IPS-20b (cell line): ENCODE measurements at regions not wholly inside any gene's neighbourhood (a gene's known extent, or its start where the extent isn't known, plus 50 kb on each side); places are given as distances from the start of the nearest gene placed in this dataset.

Experiments
- H3K27ac ChIP-seq: one replicate; pipeline ENCODE4 v1.5.1; 2013; ENCODE audit warnings: low read length
- H3K27me3 ChIP-seq: 2 replicates; pipeline ENCODE4 v1.6.1; 2013; ENCODE audit warnings: mild to moderate bottlenecking, low read length, inconsistent platforms; ENCODE audit not compliant: insufficient read depth
- H3K36me3 ChIP-seq: 2 replicates; pipeline ENCODE4 v1.6.1; 2013; ENCODE audit warnings: low read depth, mild to moderate bottlenecking, inconsistent platforms, low read length, moderate library complexity; ENCODE audit not compliant: insufficient read depth
- H3K4me1 ChIP-seq: 2 replicates; pipeline ENCODE4 v1.6.1; 2013; ENCODE audit warnings: mild to moderate bottlenecking, control low read depth, inconsistent platforms, low read length, moderate library complexity; ENCODE audit not compliant: insufficient read depth
- H3K4me3 ChIP-seq: 2 replicates; pipeline ENCODE4 v1.5.1; 2013; ENCODE audit warnings: mild to moderate bottlenecking, low read length, inconsistent platforms
- H3K9ac ChIP-seq: 2 replicates; pipeline ENCODE4 v1.6.1; 2013; ENCODE audit warnings: low read depth, mild to moderate bottlenecking, inconsistent platforms, low read length, moderate library complexity
- H3K9me3 ChIP-seq: 2 replicates; pipeline ENCODE4 v1.6.1; 2013; ENCODE audit warnings: mild to moderate bottlenecking, low read depth, low read length, inconsistent platforms; ENCODE audit not compliant: insufficient read depth

DNA sequence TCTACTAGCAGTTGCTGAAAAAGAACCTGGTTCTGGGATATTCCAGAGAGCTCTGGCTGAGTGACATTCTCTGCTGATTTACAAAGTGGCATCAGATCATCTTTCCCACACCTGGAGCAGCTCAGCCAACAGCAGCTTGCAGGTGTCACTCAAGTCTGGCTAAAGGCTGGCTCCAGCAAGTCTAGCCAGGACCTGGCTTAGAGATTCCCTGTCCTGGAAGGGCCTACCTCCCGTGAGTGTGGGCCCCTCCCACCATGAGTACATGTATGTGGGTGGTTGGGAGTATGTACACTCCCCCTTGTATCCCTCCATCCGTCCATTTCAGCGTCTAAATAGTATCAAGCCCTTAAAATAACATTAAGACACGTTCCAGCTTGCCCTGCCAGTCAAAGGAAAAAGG lies 539.3 kb upstream of the ID4 start:
- no peaks in the 10 kb centered on the region for H3K36me3 ChIP-seq
- H3K4me3 ChIP-seq, result no peak overlapping the region
- H3K4me1 ChIP-seq, result peaks cover 10% of the 10 kb centered on the region; the same call in 1 of the 2 replicates
- no peak overlapping the region for H3K9ac ChIP-seq
- H3K27ac ChIP-seq, result no peak overlapping the region
- H3K27me3 ChIP-seq, result no peaks in the 10 kb centered on the region
- no peaks in the 10 kb centered on the region for H3K9me3 ChIP-seq

DNA sequence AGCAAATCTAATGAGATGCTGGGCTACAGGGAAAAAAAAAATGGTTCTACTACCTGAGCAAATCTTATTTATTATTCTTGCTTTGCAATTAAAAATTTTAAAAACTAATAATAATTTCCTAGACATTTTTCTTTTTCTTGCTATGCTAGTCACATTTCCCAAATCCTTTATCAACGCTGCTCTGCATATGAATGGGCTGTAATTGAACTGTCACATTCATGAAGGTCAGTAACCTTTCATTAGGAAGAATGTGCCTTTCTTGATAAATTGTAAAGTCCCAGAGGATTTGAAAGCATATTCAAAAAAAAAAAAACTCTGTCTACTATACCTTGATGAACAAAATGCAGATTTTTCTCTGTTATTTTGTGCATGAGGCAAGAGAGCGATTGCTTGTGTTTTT lies 538.7 kb upstream of the ID4 start:
- Histone ChIP-seq H3K9me3 (no peaks in the 10 kb centered on the region), H3K4me1 (peaks cover 10% of the 10 kb centered on the region; the same call in 1 of the 2 replicates), H3K27ac (no peak overlapping the region), H3K36me3 (no peaks in the 10 kb centered on the region), H3K9ac (no peak overlapping the region), H3K27me3 (no peaks in the 10 kb centered on the region), H3K4me3 (no peak overlapping the region)

DNA sequence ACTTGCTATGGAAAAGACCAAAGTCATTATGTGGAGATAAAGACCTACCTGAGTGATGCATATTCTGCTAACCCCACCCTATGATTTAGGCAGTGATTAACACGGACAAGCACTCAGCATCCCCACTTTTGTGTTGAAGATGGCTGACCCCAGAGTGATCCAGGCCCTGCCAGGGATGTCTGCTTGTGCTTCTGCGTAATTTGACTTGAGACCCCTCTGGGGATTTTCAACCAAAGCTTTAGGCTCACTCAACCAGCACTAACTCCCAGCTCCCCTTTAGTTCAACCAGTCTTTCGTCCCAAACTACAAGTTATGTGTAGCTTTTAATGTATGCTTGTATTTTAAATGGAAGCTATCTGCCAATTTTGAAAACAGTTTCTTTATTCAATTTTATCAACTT lies 538.0 kb upstream of the ID4 start:
- Histone ChIP-seq H3K27me3 (no peaks in the 10 kb centered on the region), H3K4me3 (no peak overlapping the region), H3K36me3 (no peaks in the 10 kb centered on the region), H3K9ac (no peak overlapping the region), H3K27ac (no peak overlapping the region), H3K9me3 (no peaks in the 10 kb centered on the region), H3K4me1 (peaks cover 10% of the 10 kb centered on the region; the same call in 1 of the 2 replicates)

DNA sequence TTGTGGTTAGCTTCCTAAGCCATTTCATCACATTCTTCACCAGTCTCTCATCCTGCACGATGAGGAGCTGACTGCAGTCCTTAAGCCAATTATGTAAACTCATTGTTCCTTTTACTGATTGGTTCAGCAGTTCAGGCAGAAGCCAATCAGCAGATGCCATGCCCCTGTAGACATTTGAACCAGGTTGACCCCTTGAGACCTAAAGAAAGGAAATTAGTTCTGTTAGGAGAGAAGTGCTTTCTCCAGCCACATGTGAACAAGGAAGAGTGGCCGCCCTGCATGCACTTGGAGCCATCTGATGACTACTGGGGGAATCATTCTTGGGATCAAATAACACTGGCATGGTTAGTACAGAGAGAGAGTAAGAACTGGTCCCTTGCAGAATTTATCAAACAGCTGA lies 535.2 kb upstream of the ID4 start:
- Histone ChIP-seq H3K36me3 (no peaks in the 10 kb centered on the region), H3K27ac (no peak overlapping the region), H3K27me3 (no peaks in the 10 kb centered on the region)

DNA sequence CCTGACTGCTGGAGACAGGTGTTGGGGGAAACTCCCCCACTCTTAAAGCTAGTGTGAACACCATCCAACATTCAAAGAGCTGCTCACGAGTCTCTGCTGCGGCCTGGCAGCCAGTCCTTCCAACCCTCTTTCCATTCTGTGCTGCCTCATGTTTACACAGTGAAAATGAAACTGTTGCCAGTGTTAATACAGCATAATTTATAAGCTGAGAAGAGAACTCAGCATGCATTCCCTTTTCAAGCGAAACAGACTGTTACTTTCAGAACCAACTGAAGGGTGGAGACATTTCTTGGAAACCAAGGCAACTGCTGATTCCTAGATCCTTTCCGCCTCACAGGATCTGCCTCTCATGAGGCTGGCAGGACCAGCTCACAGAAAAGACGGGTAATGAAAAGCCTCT lies 533.8 kb upstream of the ID4 start:
- H3K4me1 ChIP-seq, result peaks cover 7% of the 10 kb centered on the region; the same call in 1 of the 2 replicates
- H3K27me3 ChIP-seq, result no peaks in the 10 kb centered on the region
- no peak overlapping the region for H3K27ac ChIP-seq
- no peaks in the 10 kb centered on the region for H3K36me3 ChIP-seq
- no peak overlapping the region for H3K9ac ChIP-seq
- no peak overlapping the region for H3K4me3 ChIP-seq
- H3K9me3 ChIP-seq, result no peaks in the 10 kb centered on the region

More for the DNA sequence above, 535.2 kb upstream of the ID4 start:
- H3K4me3 ChIP-seq, result no peak overlapping the region
- no peak overlapping the region for H3K9ac ChIP-seq
- H3K9me3 ChIP-seq, result no peaks in the 10 kb centered on the region
- H3K4me1 ChIP-seq, result peaks cover 10% of the 10 kb centered on the region; the same call in 1 of the 2 replicates

DNA sequence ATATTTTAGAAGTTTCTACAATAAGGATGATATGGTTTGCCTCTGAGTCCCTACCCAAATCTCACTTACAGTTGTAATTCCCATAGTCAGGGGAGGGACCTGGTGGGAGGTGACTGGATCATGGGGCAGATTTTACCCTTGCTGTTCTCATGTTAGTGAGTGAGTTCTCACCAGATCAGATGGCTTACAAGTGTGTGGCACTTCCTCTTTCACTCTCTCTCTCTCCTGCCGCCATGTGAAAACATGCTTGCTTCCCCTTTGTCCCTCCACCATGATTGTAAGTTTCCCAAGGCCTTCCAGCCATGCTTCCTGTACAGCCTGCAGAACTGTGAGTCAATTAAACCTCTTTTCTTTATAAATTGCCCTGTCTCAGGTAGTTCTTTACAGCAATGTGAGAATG lies 527.5 kb upstream of the ID4 start:
- no peaks in the 10 kb centered on the region for H3K9me3 ChIP-seq
- H3K27me3 ChIP-seq, result peaks cover 16% of the 10 kb centered on the region; the same call in 1 of the 2 replicates

DNA sequence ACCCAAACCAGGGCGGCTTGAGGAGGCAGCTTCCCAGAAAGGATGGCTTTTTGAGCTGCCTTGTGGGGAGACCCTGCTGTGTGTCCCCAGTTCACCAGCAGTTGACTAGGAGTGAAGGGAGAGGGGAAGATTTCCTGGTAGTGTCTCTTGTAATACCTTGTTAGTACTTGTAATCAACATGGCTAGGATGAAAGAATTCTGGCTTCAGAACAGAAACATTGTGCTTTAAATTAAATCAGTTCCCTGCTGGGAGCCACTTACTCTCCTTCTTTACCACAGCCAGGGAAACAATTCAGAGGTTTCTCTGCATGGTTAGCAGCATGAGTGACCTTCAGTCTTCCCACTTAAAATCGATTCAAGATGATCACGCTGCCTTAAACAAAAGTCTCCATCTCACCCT lies 525.4 kb upstream of the ID4 start:
- H3K27ac ChIP-seq, result no peak overlapping the region
- peak overlapping the region; percentile 40; the same call in 1 of the 2 replicates for H3K9ac ChIP-seq
- H3K27me3 ChIP-seq, result peaks cover 21% of the 10 kb centered on the region; the same call in 1 of the 2 replicates
- no peaks in the 10 kb centered on the region for H3K36me3 ChIP-seq
- no peaks in the 10 kb centered on the region for H3K9me3 ChIP-seq
- peak overlapping the region; percentile 34; the same call in 1 of the 2 replicates for H3K4me3 ChIP-seq
- H3K4me1 ChIP-seq, result peaks cover 7% of the 10 kb centered on the region

More for the DNA sequence above, 527.5 kb upstream of the ID4 start:
- no peaks in the 10 kb centered on the region for H3K36me3 ChIP-seq
- no peak overlapping the region for H3K9ac ChIP-seq
- peaks cover 7% of the 10 kb centered on the region for H3K4me1 ChIP-seq
- H3K27ac ChIP-seq, result no peak overlapping the region
- H3K4me3 ChIP-seq, result no peak overlapping the region

DNA sequence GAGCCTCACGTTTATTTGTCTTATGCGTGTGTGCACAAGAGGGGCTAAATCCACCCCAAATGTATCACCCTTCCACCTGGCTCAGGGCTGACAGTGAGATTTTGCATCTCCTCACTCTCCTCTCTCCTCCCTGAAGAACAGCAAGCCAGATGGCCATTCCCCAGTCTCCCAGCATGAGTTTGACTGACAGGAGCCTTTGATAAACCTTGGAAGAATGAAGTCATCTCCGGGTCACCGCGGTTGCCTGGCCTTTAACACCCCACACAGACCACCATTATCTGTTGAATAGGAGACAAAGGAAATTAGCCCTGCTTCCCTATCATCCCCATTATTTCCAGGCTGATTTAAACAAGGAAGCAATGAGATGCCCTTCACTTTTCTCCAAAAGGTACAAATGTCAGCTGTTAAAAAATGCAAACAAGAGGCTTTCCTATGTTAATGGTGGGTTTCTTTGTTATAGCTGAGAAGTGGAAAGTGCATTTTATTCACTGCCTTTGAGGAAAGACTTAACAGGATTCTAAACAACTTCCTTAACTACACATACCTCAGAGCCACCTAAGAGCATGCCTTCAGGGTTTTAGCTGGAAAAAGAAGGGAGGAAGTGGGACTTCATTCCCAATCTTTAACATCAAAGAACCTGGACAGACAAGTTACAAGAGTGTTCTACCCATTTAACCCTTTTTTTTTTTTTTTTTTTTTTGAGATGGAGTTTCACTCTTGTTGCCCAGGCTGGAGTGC lies 524.8 kb upstream of the ID4 start:
- Histone ChIP-seq H3K9ac (peak overlapping the region; percentile 40; the same call in 1 of the 2 replicates), H3K27me3 (peaks cover 21% of the 10 kb centered on the region; the same call in 1 of the 2 replicates), H3K27ac (no peak overlapping the region), H3K4me1 (peaks cover 7% of the 10 kb centered on the region), H3K36me3 (no peaks in the 10 kb centered on the region), H3K9me3 (no peaks in the 10 kb centered on the region), H3K4me3 (peak overlapping the region; percentile 34; the same call in 1 of the 2 replicates)

DNA sequence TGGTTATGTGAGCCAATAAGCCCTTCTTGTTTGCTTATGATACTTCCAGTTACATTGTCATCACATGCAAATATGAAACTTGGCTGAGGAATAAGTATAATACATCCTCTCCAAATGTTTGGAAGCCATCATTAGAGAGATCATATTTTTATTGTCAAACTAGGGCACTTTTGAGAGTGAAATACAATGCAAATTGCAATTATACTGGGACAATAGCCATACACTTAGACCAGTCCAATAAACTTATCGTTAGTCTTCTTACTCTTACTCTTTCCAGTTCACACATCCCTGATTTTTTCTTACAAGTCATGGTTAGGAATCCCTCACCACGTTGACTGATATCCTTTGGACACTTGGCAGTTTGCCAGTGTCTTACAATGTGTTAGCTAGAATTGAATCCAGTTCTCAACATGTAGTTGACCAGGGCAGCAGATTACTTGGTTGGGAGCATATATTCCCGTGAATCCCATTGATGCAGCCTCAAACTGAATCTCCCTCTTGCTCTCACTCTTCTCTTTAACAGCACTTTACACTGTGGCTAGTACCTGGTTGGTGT lies 519.7 kb upstream of the ID4 start:
- Histone ChIP-seq H3K27me3 (peaks cover 21% of the 10 kb centered on the region; the same call in 1 of the 2 replicates), H3K4me1 (peaks cover 8% of the 10 kb centered on the region), H3K27ac (no peak overlapping the region), H3K36me3 (no peaks in the 10 kb centered on the region), H3K9ac (no peak overlapping the region), H3K9me3 (no peaks in the 10 kb centered on the region), H3K4me3 (no peak overlapping the region)

DNA sequence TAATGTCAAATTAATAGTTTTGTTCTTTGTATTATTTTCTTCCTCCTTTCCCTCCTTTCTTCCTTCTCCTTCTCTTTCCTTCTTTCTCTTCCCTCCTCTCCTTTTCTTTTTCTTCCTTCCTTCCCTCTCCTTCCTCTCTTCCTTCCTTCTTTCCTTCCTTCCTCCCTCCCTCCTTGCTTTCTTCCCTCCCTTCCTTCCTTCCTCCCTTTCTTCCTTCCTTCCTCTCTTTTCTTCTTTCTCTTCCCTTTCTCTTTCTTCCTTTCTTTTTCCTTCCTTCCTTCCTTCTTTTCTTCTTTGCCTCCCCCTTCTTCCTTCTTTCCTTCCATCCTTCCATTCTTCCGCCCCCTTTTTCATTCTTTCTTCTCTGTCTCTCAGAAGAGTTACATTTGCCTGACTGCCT lies 518.2 kb upstream of the ID4 start:
- H3K27ac ChIP-seq, result no peak overlapping the region
- H3K9ac ChIP-seq, result no peak overlapping the region
- peaks cover 11% of the 10 kb centered on the region; the same call in 1 of the 2 replicates for H3K27me3 ChIP-seq
- no peaks in the 10 kb centered on the region for H3K9me3 ChIP-seq
- peaks cover 8% of the 10 kb centered on the region for H3K4me1 ChIP-seq
- no peak overlapping the region for H3K4me3 ChIP-seq
- H3K36me3 ChIP-seq, result no peaks in the 10 kb centered on the region

DNA sequence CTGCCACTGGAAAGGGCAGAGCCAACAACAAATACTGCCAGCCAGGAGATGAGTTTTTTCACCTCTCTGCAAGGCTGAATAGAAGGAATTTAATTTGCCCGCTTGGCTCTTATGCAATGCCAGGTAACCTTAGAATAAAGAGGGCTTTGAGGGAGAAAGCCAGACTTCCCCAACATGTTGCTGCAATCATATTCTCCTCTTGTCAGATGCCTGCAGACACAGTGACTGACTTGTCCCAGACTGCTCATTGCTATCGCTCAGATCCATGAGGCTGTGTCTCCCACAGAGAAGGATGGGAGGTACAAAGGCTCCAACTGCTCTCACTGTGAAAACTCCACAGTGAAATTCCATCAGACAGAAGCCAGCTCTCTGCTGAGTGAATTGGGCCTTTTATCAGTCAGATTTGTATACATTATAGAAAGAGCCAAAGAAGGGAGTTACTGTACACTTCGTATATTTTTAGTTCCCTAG lies 517.0 kb upstream of the ID4 start:
- no peak overlapping the region for H3K4me3 ChIP-seq
- H3K9ac ChIP-seq, result no peak overlapping the region
- H3K27ac ChIP-seq, result no peak overlapping the region
- no peaks in the 10 kb centered on the region for H3K9me3 ChIP-seq
- H3K27me3 ChIP-seq, result no peaks in the 10 kb centered on the region; the same call in 1 of the 2 replicates
- H3K36me3 ChIP-seq, result no peaks in the 10 kb centered on the region
- H3K4me1 ChIP-seq, result peaks cover 8% of the 10 kb centered on the region; the same call in 1 of the 2 replicates
